GM18499 (cell line): ENCODE measurements at regions not wholly inside any gene's neighbourhood (a gene's known extent, or its start where the extent isn't known, plus 50 kb on each side); places are given as distances from the start of the nearest gene placed in this dataset.

ENCODE experiments used
- ATAC-seq: cut with Tn5 transposase; IDR thresholded peaks from one replicate; pipeline ENCODE4 v1.9.1; 2021; ENCODE audit warnings: moderate number of reproducible peaks; ENCODE audit not compliant: insufficient read depth, unreplicated experiment

DNA sequence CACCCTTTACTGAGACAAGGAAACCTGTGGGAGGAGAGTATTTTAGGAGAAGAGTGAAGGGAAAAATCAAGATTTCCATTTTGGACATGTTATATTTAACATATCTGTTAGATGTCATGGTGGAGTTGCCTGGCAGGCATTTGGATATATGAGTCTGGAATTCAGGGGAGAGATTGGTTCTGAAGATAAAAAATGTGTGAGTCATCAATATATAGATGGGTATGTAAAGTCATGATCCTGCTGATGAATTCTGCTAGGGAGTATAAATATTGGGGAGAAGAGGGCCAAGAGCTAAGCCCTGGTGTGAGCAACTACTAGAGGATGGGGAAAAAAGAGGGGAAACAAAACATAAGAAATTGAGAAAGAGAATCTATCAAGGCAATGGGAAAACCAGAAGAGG lies 151.3 kb upstream of the SOX9 start:
- no peak for ATAC-seq

GRCh38 chr17:71970312-71970711 lies 150.5 kb upstream of the SOX9 start:
- ATAC-seq: no peak

DNA sequence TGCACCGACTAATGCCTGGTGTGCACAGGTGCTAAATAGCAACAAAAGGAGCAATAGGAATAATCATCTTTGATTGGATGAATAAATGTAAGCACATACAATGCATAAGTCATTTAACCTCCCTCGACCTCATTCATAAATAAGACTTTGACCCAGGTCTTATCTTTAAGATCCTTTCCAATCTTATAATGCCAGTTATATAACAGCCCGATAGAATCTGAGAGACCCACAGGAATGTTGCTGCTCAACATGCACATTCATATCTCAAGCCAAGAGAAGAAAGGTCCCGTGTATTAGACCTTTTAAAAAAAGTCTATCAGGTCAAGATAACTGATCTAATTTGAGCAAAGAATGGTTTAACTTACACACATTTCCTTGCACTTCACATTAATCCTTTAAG lies 146.8 kb upstream of the SOX9 start:
- ATAC-seq: no peak

- no peak for ATAC-seq
Measured at GRCh38 chr17:71975331-71975801, 145.5 kb upstream of the SOX9 start.

- ATAC-seq: no peak
Measured at GRCh38 chr17:71976011-71976649, 144.7 kb upstream of the SOX9 start.

- ATAC-seq: no peak
Measured at GRCh38 chr17:71978435-71978834, 142.4 kb upstream of the SOX9 start.

GRCh38 chr17:71980171-71980570 lies 140.6 kb upstream of the SOX9 start:
- ATAC-seq: no peak

GRCh38 chr17:71983828-71984227 lies 137.0 kb upstream of the SOX9 start:
- no peak for ATAC-seq

GRCh38 chr17:71985111-71986039 lies 135.4 kb upstream of the SOX9 start:
- no peak for ATAC-seq

DNA sequence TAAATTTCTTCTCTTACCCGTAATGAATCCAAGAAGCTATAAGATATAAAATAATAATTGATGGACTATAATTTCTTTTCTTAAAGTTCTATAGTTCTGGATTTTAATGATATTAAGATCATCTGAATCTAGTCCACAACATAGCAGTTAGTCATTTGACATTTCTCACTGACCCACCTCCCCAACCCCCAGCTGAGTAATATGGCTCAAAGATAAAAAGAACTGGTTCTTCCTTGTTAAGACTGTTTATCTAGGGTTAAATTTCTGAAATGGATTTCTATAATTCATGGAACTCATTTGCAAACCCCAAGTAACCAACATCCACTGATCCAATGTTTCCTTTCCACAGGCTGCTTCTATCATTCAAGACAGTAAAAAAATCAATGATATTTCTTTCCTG lies 133.9 kb upstream of the SOX9 start:
- no peak for ATAC-seq

DNA sequence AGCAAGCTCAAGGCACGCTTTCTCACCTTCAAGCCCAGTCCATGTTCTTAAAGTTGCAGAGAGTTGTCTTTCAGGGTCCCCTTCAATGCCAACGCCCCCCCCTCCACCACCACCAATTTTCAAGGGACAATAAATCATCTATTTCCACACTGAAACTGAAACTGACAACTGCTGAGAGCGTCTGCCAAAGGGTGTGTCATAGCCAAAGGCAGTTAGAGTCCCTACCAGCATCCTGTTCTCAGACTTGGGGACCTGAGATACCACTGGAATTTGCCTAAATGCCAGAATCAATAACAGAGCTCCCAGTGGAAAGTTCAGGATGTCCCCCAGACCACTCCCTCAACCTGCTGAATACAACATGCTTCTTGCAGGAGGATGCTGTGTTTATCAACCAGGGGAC lies 133.2 kb upstream of the SOX9 start:
- ATAC-seq: no peak

DNA sequence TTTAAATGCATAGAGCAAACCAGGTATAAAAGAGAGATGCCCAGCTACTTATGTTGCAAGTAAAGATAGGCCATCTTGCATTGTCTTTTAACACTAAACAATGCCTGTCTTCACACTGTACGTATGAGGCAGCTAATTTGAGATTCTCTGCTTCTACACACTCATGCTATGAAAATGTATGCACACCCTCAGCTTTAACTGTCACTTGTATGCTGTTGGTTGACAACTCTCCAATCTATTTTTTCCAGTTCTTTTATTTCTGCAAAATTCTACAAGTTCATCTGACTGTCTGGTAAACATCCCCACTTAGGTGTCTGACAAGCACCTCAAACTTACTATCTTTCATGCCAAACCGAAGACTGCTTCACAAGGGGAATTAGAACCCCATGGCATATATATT lies 131.7 kb upstream of the SOX9 start:
- ATAC-seq: no peak

DNA sequence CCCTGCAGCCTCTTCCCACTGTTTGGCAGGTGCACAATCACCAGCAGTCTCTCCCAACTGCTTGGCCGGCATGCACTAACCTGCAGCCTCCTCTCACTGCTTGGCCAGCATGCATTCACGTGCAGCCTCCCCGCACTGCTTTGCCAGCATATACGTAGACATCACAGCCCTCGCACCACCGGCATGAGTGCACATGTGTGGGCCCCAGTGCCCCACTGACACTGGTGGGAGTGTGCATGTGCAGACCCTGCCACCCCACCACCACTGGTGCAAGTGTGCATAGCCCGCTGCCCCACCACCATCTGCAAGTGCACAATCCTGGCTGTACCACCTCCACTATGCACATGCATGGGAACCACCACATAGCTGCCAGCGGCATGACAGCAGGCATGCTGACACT lies 127.5 kb upstream of the SOX9 start:
- ATAC-seq: no peak

- ATAC-seq: no peak
Measured at GRCh38 chr17:71995590-71995989, 125.2 kb upstream of the SOX9 start.

- no peak for ATAC-seq
Measured at GRCh38 chr17:72004011-72004427, 116.8 kb upstream of the SOX9 start.

GRCh38 chr17:72004611-72005331 lies 116.0 kb upstream of the SOX9 start:
- peak; percentile 45 for ATAC-seq

DNA sequence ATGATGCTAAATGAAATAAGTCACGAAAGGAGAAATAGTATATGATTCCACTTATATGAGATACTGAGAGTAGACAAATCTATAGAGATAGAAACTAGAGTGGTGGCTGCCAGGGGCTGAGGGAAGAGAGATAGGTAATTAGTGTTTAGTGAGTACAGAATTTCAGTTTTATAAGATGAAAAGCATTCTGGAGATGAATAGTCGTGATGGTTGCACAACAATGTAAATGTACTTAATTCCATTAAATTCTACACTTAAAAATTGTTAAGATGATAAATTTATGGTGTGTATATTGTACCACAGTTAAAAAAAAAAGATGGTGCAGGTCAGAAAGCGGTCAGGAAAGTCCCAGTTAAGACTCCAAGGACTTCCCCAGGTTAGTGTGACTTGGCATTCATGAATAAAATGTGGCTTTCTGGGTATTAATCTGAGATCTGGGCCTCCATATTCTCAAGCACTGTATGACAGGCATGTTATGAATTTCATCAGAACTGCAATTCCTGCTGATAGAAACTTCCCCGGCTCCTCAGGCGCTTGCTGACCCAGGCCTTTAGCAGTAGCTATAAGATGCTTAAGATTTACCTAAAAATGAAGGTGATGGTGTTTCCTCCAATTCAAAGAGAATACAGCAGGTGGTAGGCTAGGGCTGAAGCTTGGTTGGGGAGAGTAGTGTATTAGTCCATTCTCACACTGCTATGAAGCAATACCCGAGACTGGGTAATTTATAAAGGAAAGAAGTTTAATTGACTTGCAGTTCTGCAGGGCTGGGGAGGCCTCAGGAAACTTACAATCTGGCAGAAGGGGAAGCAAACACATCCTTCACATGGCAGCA lies 115.3 kb upstream of the SOX9 start:
- ATAC-seq: peak; percentile 31

- no peak for ATAC-seq
Measured at GRCh38 chr17:72008236-72008876, 112.5 kb upstream of the SOX9 start.

DNA sequence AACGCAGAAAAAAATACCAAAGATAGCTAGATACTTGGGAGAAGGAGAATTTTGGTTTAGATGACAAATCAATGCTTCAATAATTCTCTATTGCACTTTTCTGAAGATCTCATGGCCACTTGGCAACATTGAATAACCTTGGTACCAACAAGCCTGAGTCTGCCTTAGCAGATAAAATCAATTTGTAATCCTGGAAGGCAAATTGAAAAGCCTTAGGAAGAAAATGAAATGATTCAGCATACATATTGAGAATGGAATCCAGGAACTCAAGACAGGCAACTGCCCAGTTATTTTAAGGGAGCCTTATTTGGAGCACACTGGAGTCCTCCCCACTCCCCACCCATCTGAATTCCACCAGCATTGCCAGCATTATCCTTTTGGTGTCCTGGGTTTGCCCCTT lies 109.3 kb upstream of the SOX9 start:
- no peak for ATAC-seq
